HG02943 (cell line): ENCODE measurements at regions not wholly inside any gene's neighbourhood (a gene's known extent, or its start where the extent isn't known, plus 50 kb on each side); places are given as distances from the start of the nearest gene placed in this dataset.

ENCODE experiments used
- ATAC-seq: cut with Tn5 transposase; IDR thresholded peaks from one replicate; pipeline ENCODE4 v1.9.1; 2021; ENCODE audit warnings: mild to moderate bottlenecking, low read depth, moderate library complexity; ENCODE audit not compliant: unreplicated experiment

DNA sequence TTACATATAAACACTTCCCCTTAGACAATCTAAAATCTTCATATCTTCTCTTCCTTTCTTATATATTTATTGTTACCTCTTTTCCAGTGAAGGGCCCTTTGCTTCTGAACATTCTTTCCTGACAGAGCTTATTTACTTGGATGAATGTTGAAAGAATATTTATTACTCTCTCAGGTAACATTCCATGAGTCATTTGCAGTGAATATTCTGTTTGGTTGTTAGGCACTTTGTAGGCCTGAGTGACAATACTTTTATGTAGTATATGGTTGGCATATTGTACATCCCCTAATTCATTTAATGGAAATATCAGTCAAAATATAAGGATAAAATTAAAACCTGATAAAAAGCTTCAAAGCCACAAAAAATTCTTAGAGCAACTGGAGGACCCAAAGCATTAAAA lies 260.9 kb upstream of the KCNMB2 start:
- ATAC-seq: no peak

DNA sequence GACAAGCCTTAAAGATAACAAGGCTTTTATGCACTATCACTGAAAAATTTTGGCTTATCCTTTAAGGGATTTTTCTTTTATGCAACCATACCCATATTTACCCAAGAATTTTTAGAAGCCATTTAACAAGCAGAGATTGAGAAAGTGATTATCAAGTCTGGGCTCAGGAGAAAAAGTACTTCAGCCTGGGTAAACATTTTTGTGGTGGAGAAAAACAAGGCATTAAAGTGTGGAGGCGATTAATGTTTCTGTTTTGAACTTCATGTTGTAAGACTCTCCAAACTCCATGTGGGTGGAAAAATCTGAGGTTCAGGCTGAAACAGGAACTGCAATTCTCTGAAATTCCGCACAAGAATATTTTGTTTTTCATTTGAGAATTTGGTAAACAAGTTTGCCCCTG lies 260.4 kb upstream of the KCNMB2 start:
- no peak for ATAC-seq

DNA sequence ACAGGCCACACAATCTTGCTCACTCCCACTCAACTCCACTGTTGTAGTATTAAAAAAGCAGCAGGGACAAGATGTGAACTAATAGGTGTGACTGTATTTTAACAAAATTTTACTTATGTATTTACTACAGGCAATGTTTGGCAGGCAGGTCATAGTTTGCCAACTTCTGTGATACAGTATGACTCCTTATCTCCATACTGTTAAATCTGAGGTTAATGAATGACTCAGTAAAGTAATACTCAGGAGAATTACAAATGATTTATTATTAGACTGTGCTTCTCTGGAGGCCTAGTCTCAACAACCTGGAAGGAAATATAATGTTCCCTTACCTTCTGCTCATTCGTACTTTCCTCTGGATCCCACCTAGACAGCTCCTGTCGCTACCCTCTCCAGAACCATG lies 258.6 kb upstream of the KCNMB2 start:
- no peak for ATAC-seq

- ATAC-seq: no peak
Observed at GRCh38 chr3:178283561-178283960, 252.7 kb upstream of the KCNMB2 start.

GRCh38 chr3:178284181-178284580 lies 252.1 kb upstream of the KCNMB2 start:
- no peak for ATAC-seq

DNA sequence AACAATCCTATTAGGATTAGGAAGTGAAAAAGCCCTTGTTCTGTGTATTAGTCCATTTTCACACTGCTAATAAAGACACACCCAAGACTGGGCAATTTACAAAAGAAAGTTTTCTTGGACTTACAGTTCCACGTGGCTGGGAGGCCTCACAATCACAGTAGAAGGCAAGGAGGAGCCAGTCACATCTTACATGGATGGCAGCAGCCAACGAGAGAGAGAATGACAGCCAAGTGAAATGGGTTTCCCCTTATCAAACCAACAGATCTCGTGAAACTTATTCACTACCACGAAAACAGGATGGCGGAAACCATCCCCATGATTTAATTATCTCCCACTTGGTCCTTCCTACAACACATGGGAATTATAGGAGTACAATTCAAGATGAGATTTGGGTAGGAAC lies 248.2 kb upstream of the KCNMB2 start:
- no peak for ATAC-seq

DNA sequence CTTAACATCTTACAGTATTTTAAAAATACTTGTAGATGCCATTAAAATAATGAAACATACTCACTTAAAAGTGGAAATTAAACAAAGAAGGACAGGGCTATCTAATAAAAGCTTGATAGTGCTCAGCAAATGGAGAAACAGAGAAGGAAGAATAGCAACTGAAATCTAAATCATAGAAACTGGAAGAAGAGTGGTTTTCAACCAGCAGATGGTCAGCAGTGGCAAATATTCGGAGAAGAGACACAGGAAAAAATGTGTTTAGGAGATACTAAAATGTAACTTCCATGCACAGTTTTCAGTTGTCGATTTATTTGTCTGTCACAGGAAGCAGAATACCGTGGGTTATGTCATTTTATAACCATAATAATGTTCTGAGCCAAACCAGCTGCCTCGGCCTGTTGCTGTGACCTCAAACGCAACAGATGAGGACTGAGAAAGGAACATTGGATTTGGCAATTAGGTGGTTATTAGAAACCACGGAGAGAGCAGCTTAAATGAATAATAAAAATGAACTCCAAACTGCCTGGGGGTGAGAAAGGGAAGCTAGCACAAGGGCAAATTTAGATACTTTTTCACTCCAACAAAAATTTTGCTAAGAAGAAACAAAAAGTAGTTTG lies 246.6 kb upstream of the KCNMB2 start:
- ATAC-seq: no peak

- no peak for ATAC-seq
Observed at GRCh38 chr3:178291574-178292370, 244.5 kb upstream of the KCNMB2 start.

- no peak for ATAC-seq
Observed at GRCh38 chr3:178295292-178295912, 240.8 kb upstream of the KCNMB2 start.

DNA sequence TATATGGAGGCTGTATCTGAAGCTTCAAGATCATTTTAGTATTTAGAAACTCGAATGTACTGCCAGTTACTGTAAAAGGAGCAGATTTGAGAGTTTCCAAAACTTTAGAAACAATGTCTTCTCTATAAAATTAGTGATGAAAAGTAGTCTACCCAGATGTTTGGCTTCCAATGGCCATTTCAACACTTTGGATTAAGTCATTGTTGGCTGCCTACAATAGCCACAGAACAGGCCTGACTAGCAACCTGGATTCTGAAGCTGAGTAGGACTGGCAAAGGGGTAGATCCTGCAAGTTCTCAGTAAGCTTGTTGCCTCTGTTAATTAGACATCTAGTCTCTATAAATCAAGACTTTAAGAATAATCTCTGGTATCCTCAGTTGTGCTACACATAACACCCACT lies 239.0 kb upstream of the KCNMB2 start:
- ATAC-seq: no peak

GRCh38 chr3:178297740-178298139 lies 238.5 kb upstream of the KCNMB2 start:
- no peak for ATAC-seq

GRCh38 chr3:178300441-178300959 lies 235.7 kb upstream of the KCNMB2 start:
- no peak for ATAC-seq

GRCh38 chr3:178302966-178303930 lies 233.0 kb upstream of the KCNMB2 start:
- no peak for ATAC-seq

GRCh38 chr3:178304758-178305467 lies 231.3 kb upstream of the KCNMB2 start:
- ATAC-seq: no peak

- no peak for ATAC-seq
Observed at GRCh38 chr3:178306432-178307115, 229.7 kb upstream of the KCNMB2 start.

DNA sequence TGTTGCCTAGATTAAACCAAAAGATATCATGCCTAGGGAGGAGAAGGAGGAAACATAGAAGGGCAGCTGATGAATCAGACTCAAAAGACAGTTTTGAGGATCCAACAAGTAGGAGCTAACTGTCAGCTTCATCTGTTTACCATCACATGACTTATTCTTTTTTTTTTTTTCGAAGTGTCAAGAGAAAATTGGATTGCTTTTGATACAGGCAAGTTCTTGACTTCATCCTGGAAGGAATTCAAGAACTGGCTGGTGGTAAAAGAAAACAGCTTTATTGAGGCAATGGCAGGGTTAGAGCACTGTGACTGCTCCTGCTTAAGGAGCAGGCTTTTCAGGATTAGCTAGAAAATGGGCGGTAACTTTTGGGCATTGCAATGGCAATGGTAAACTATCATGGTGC lies 227.5 kb upstream of the KCNMB2 start:
- no peak for ATAC-seq

- ATAC-seq: no peak
Observed at GRCh38 chr3:178310949-178311348, 225.3 kb upstream of the KCNMB2 start.

- ATAC-seq: no peak
Observed at GRCh38 chr3:178313716-178314115, 222.5 kb upstream of the KCNMB2 start.

GRCh38 chr3:178318340-178318739 lies 217.9 kb upstream of the KCNMB2 start:
- ATAC-seq: no peak
